ENCODE measurements at regions not wholly inside any gene's neighbourhood (a gene's known extent, or its start where the extent isn't known, plus 50 kb on each side); places are given as distances from the start of the nearest gene placed in this dataset.
"Not testable (repeated sequence)": the region's sequence is repeated elsewhere in the genome, so short reads cannot be mapped to it uniquely, and the experiment has no call there.

- no peak for DNase-seq (ENCODE audit: low spot score)
These were observed 87.2 kb downstream of the CAPZA3 start for GRCh38 chr12:18825138-18825537.

GRCh38 chr12:18827913-18828312 lies 90.0 kb downstream of the CAPZA3 start:
- no peak for DNase-seq (ENCODE audit: low spot score)
- no peak for TF ChIP-seq CTCF (IDR thresholded peaks at IDR 0.05; ENCODE audit: extremely low read depth, missing control alignments)

More at GRCh38 chr12:18825138-18825537, 87.2 kb downstream of the CAPZA3 start:
- TF ChIP-seq CTCF (IDR thresholded peaks at IDR 0.05; ENCODE audit: extremely low read depth, missing control alignments): no peak

- no peak for DNase-seq (ENCODE audit: low spot score)
These were observed 90.6 kb downstream of the CAPZA3 start for GRCh38 chr12:18828483-18828882.

GRCh38 chr12:18828987-18829386 lies 91.1 kb downstream of the CAPZA3 start:
- no peak for TF ChIP-seq CTCF (IDR thresholded peaks at IDR 0.05; ENCODE audit: extremely low read depth, missing control alignments)
- DNase-seq (ENCODE audit: low spot score): no peak

More at GRCh38 chr12:18828483-18828882, 90.6 kb downstream of the CAPZA3 start:
- TF ChIP-seq CTCF (IDR thresholded peaks at IDR 0.05; ENCODE audit: extremely low read depth, missing control alignments): no peak

- DNase-seq (ENCODE audit: low spot score): not testable (repeated sequence)
These were observed 95.0 kb downstream of the CAPZA3 start for GRCh38 chr12:18832932-18833331.

- DNase-seq (ENCODE audit: low spot score): no peak
- TF ChIP-seq CTCF (IDR thresholded peaks at IDR 0.05; ENCODE audit: extremely low read depth, missing control alignments): no peak
These were observed 99.1 kb downstream of the CAPZA3 start for GRCh38 chr12:18837025-18837424.

GRCh38 chr12:18837505-18837904 lies 99.6 kb downstream of the CAPZA3 start:
- no peak for DNase-seq (ENCODE audit: low spot score)
- no peak for TF ChIP-seq CTCF (IDR thresholded peaks at IDR 0.05; ENCODE audit: extremely low read depth, missing control alignments)

GRCh38 chr12:18840997-18841396 lies 103.1 kb downstream of the CAPZA3 start:
- DNase-seq (ENCODE audit: low spot score): not testable (repeated sequence)

GRCh38 chr12:18849080-18849479 lies 111.2 kb downstream of the CAPZA3 start:
- DNase-seq (ENCODE audit: low spot score): no peak
- no peak for TF ChIP-seq CTCF (IDR thresholded peaks at IDR 0.05; ENCODE audit: extremely low read depth, missing control alignments)

Data from GM20000 (cell line).